Thyroid gland (tissue), 4 donors: ENCODE measurements at regions not wholly inside any gene's neighbourhood (a gene's known extent, or its start where the extent isn't known, plus 50 kb on each side); places are given as distances from the start of the nearest gene placed in this dataset.
"Not testable (repeated sequence)": the region's sequence is repeated elsewhere in the genome, so short reads cannot be mapped to it uniquely, and the experiment has no call there.

ENCODE experiments used
- DNase-seq, 2 donors: peaks; one replicate each; pipeline ENCODE4 v3.0.0-alpha.2; 2019
- H3K27ac ChIP-seq, 3 donors: fragments of 200-600 bp; sonication (generic); 1 replicate in 2 of 3; 2 replicates in 1 of 3; pipeline ENCODE4 v1.5.1; 2016 to 2019; ENCODE audit warnings: mild to moderate bottlenecking in 1 of 3, moderate library complexity in 1 of 3
- H3K27me3 ChIP-seq: fragments of 200-600 bp; sonication (generic); one replicate; pipeline ENCODE4 v1.5.1; 2019
- H3K36me3 ChIP-seq, 2 donors: fragments of 200-600 bp; sonication (generic); one replicate each; pipeline ENCODE4 v1.5.1; 2016 to 2019
- H3K4me1 ChIP-seq, 2 donors: fragments of 200-600 bp; sonication (generic); one replicate each; pipeline ENCODE4 v1.5.1; 2017 to 2019
- H3K4me3 ChIP-seq, 3 donors: fragments of 200-600 bp; sonication (generic); replicated peaks in 1 of 3; 1 replicate in 2 of 3; 2 replicates in 1 of 3; pipeline ENCODE4 v1.5.1; 2016; ENCODE audit warnings: mild to moderate bottlenecking in 1 of 3
- H3K9me3 ChIP-seq: fragments of 200-600 bp; sonication (generic); one replicate; pipeline ENCODE4 v1.5.1; 2017
- CTCF ChIP-seq, 6 experiments: fragments of 200-600 bp in 3 of 6; fragments of 450-650 bp in 3 of 6; sonication (generic) in 3 of 6; IDR thresholded peaks; one replicate each; pipeline ENCODE4 v1.5.1; 2016 to 2019; ENCODE audit warnings: antibody characterized with exemption in 6 of 6, mild to moderate bottlenecking in 2 of 6, inconsistent platforms in 1 of 6, moderate library complexity in 1 of 6
- POLR2A ChIP-seq, 2 donors: fragments of 450-650 bp; IDR thresholded peaks; one replicate each; pipeline ENCODE4 v1.6.1; 2017; ENCODE audit warnings: antibody characterized with exemption in 2 of 2, mild to moderate bottlenecking in 2 of 2, moderate library complexity in 1 of 2
- WGBS, 2 donors: methylation state at CpG; one replicate each; pipeline ENCODE4 v1.1.5; 2017; 5-methylcytosine and 5-hydroxymethylcytosine counted together
- intact Hi-C: fragments of 100-400 bp; cut with DNase I; formaldehyde crosslinking; loops from one replicate; pipeline ENCODE4 v1.15.1; 2023

GRCh38 chr3:4077950-4078349 is 225.2 kb upstream of the SETMAR start:
- H3K36me3 ChIP-seq: no peaks in the 10 kb centered on the region
- no peaks in the 10 kb centered on the region for H3K27me3 ChIP-seq
- no peak for DNase-seq
- no peaks in the 10 kb centered on the region for H3K9me3 ChIP-seq
- intact Hi-C loops: no loop called here
- H3K4me1 ChIP-seq: no peaks in the 10 kb centered on the region
- no peak overlapping the region for H3K27ac ChIP-seq
- 89 to 90% methylated on average over 2 of the region's 2 CpGs for WGBS, 2 donors
- TF ChIP-seq CTCF (IDR thresholded peaks at IDR 0.05): no peak
- TF ChIP-seq POLR2A (IDR thresholded peaks at IDR 0.05): no peak
- H3K4me3 ChIP-seq: no peak overlapping the region

DNA sequence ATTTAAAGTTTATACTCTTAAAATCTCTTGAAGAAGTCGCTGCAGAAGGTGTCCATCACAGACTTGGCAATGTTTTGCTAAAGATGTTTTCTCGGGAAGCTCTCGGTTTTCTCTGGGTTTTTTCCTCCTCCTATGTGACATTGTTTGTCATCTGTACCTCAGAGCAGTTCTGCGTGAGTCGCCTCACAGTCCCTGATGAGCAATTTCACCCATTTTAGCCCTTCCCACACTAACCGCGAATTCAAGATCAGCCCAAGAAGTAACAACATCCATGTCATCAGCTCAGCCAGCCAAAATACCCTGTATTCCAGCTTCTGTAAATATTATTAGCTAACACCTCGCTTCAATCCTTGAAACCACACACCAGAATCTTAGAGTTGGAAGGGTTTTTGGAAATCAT is 224.3 kb upstream of the SETMAR start:
- H3K27ac ChIP-seq: no peak overlapping the region
- H3K4me3 ChIP-seq: no peak overlapping the region
- no peaks in the 10 kb centered on the region for H3K9me3 ChIP-seq
- WGBS, 2 donors: 83 to 87% methylated on average over 8 of the region's 8 CpGs
- TF ChIP-seq CTCF (IDR thresholded peaks at IDR 0.05) (no peak), POLR2A (IDR thresholded peaks at IDR 0.05) (no peak)
- intact Hi-C loops: no loop called here
- no peaks in the 10 kb centered on the region for H3K36me3 ChIP-seq
- no peaks in the 10 kb centered on the region for H3K27me3 ChIP-seq
- no peak for DNase-seq
- H3K4me1 ChIP-seq: no peaks in the 10 kb centered on the region

GRCh38 chr3:4079339-4080195 is 223.6 kb upstream of the SETMAR start:
- no peak overlapping the region for H3K27ac ChIP-seq
- no peak overlapping the region for H3K4me3 ChIP-seq
- intact Hi-C loops: no loop called here
- 72 to 86% methylated on average over 6 of the region's 6 CpGs for WGBS, 2 donors
- no peaks in the 10 kb centered on the region for H3K4me1 ChIP-seq
- H3K9me3 ChIP-seq: no peaks in the 10 kb centered on the region
- no peaks in the 10 kb centered on the region for H3K27me3 ChIP-seq
- DNase-seq: no peak
- no peak for TF ChIP-seq CTCF (IDR thresholded peaks at IDR 0.05)
- no peak for TF ChIP-seq POLR2A (IDR thresholded peaks at IDR 0.05)
- H3K36me3 ChIP-seq: no peaks in the 10 kb centered on the region

DNA sequence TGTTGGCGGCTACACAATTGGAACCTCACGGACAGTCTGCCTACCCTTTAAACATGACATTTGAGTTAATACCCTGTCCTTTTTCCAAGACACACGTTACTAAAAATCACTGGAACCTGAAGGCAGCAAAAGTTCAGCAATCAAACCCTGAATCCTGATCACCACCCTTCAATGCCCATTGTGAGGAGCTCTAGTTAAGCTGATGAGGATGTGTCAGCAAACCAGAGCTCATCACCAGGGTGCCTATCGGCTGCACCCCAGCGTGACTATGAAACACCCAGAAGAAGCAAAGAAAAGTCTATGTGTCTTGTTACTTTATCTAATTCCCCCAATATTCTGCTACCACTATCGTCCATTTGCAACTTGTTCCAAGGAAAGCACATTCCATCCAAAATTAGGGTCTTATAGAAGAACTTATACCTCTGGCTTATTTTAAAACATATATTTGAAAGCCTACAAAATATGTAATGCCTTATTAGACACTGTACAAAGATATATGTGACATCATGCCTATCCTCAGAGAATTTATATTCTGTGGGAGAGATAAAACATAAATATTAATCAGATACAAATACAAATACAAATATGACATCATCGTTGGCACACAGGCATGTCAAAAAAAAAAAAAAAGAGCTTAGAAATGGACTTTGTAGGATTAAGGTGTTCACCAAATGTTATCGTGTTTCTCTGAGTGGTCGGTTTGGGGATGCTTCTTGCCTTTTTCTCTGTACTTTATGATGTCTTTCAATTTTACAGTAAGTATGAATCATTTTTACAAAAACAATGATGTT is 219.7 kb upstream of the SETMAR start:
- DNase-seq: no peak
- Histone ChIP-seq H3K27ac (no peak overlapping the region), H3K4me3 (no peak overlapping the region), H3K36me3 (no peaks in the 10 kb centered on the region), H3K9me3 (no peaks in the 10 kb centered on the region), H3K4me1 (no peaks in the 10 kb centered on the region), H3K27me3 (no peaks in the 10 kb centered on the region)
- 79 to 87% methylated on average over 9 of the region's 9 CpGs for WGBS, 2 donors
- TF ChIP-seq POLR2A (IDR thresholded peaks at IDR 0.05): no peak
- intact Hi-C loops: no loop called here

GRCh38 chr3:4084271-4084670 is 218.9 kb upstream of the SETMAR start:
- intact Hi-C loops: no loop called here
- H3K27ac ChIP-seq: no peak overlapping the region
- no peaks in the 10 kb centered on the region for H3K4me1 ChIP-seq
- H3K9me3 ChIP-seq: no peaks in the 10 kb centered on the region
- no peak overlapping the region for H3K4me3 ChIP-seq
- no peak for TF ChIP-seq CTCF (IDR thresholded peaks at IDR 0.05)
- TF ChIP-seq POLR2A (IDR thresholded peaks at IDR 0.05): no peak
- no peaks in the 10 kb centered on the region for H3K36me3 ChIP-seq
- no peak for DNase-seq
- H3K27me3 ChIP-seq: no peaks in the 10 kb centered on the region

GRCh38 chr3:4086662-4087061 is 216.5 kb upstream of the SETMAR start:
- H3K27ac ChIP-seq, H3K27me3 ChIP-seq, intact Hi-C loops, H3K9me3 ChIP-seq, H3K4me3 ChIP-seq, DNase-seq, H3K36me3 ChIP-seq, H3K4me1 ChIP-seq: not testable (repeated sequence)
- WGBS, 2 donors: 79 to 97% methylated on average over 3 of the region's 3 CpGs
